ENCODE measurements at regions not wholly inside any gene's neighbourhood (a gene's known extent, or its start where the extent isn't known, plus 50 kb on each side); places are given as distances from the start of the nearest gene placed in this dataset.
"Not testable (repeated sequence)": the region's sequence is repeated elsewhere in the genome, so short reads cannot be mapped to it uniquely, and the experiment has no call there.

GRCh38 chr2:62320137-62320536, 124.2 kb downstream of the B3GNT2 start:
- not testable (repeated sequence) for TF ChIP-seq POLR2A, POLR2AphosphoS5 (IDR thresholded peaks at IDR 0.05; ENCODE audit: low read depth, low read length)
